Sigmoid colon (tissue), 4 donors: ENCODE measurements at regions not wholly inside any gene's neighbourhood (a gene's known extent, or its start where the extent isn't known, plus 50 kb on each side); places are given as distances from the start of the nearest gene placed in this dataset.

ENCODE experiments used
- CTCF ChIP-seq, 4 experiments: fragments of 450-650 bp in 3 of 4; fragments of 200-600 bp in 1 of 4; IDR thresholded peaks; one replicate each; pipeline ENCODE4 v1.5.1; 2016 to 2019; ENCODE audit warnings: antibody characterized with exemption in 4 of 4, mild to moderate bottlenecking in 3 of 4, moderate library complexity in 2 of 4
- POLR2AphosphoS5 ChIP-seq, 4 donors: sonication (generic); formaldehyde crosslinking; IDR thresholded peaks; one replicate each; pipeline ENCODE4 v1.6.1; 2017; ENCODE audit warnings: antibody characterized with exemption in 4 of 4

- TF ChIP-seq CTCF (IDR thresholded peaks at IDR 0.05) (no peak), POLR2AphosphoS5 (IDR thresholded peaks at IDR 0.05) (no peak)
These were observed 92.0 kb downstream of the TTLL2 start for GRCh38 chr6:167416676-167417430.
